ENCODE measurements at regions not wholly inside any gene's neighbourhood (a gene's known extent, or its start where the extent isn't known, plus 50 kb on each side); places are given as distances from the start of the nearest gene placed in this dataset.

DNA sequence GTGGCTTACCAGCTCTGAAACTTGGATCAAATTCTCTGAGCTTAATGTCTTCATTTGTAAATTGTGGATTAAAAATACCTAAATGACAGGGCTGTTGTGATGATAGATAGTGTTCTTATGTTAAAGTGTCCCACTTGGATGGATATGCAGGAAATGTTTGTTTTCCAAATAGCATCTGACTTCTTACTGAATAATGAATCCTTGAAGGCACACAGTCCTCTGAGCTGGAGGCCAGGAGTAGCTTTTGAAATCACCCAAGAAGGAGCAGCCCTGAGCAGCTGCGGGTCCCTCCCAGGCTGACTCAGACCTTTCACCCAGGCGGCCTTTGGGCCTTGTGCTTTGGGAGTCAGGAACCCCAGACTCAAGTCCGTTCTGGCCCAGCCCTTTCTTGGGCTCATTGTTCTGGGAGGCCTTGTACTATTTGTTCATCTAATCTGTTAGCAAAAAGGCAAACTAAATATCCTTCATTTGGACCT, 173.0 kb upstream of the GATA6 start:
- DNase-seq (ENCODE audit: low read depth in 2 of 2) = no peak

DNA sequence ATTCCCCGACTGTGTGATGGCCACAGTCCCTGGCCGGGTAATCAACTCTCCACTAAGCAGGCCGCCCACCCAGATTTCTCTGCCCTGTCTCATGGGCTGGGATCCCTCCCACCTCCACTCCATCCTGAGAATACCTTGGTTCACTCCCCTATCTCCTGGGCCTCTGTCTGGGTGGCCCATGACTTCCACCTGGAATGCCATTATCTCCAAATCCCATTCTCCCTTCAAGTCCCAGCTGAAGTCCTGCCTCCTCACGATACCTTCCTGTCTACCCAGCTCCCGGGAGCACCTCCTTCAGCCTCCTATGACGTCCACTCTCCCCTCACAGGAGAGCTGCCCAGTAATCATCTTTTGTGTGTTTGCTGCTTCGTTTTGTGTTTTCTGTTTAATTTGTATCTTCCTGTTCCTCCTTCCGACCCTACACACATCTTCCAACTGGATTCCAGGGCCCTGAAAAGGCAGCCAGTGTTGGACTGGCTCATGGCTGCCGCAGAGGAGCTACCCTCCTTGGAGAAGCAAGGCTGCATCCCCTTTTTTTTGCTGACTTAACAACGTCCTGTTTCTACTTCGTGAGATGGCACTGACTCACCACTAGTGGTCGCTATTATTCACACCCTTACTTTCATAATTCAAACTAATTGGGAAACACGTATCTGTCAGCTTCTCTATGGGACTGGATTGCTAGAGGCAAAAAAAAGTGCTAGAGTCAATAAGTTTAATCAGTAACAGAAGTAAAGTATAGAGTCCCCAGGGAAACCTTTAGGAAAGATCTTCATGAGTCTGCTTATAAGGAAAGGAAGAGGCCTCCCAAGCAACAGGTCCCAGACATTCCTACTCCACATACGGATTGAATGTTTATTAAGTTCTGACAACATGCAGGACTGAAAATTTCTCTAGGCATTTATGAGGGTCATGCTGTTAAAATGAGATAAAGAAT, 171.9 kb upstream of the GATA6 start:
- DNase-seq (ENCODE audit: low read depth in 2 of 2) = no peak

- DNase-seq (ENCODE audit: low read depth in 2 of 2) = no peak
Observed at GRCh38 chr18:21998486-21998885, 170.9 kb upstream of the GATA6 start.

- no peak for DNase-seq (ENCODE audit: low read depth in 2 of 2)
Observed at GRCh38 chr18:22001912-22002487, 167.4 kb upstream of the GATA6 start.

GRCh38 chr18:22005191-22005841, 164.1 kb upstream of the GATA6 start:
- no peak for DNase-seq (ENCODE audit: low read depth in 2 of 2)

- no peak for DNase-seq (ENCODE audit: low read depth in 2 of 2)
Observed at GRCh38 chr18:22006458-22006857, 162.9 kb upstream of the GATA6 start.

DNA sequence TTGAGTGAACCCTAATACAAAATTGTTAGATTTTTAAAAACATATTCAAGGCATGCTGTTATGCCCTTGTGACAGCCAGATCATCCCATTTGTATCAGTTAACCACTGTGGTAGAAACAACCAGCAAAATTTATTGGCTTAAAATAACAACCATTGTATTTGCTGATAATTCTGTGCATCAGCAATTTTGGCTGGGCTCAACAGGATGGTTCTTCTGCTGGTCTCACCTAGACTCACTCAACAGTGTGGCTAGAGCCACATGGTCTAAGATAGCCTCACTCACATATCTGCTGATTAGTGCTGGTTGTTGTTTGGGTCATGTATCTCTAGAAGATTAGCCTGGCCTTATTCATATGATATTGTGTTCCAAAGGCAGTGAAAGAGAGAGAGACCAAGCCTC, 160.1 kb upstream of the GATA6 start:
- DNase-seq (ENCODE audit: low read depth in 2 of 2) = no peak

GRCh38 chr18:22013993-22014392, 155.4 kb upstream of the GATA6 start:
- no peak for DNase-seq (ENCODE audit: low read depth in 2 of 2)

DNA sequence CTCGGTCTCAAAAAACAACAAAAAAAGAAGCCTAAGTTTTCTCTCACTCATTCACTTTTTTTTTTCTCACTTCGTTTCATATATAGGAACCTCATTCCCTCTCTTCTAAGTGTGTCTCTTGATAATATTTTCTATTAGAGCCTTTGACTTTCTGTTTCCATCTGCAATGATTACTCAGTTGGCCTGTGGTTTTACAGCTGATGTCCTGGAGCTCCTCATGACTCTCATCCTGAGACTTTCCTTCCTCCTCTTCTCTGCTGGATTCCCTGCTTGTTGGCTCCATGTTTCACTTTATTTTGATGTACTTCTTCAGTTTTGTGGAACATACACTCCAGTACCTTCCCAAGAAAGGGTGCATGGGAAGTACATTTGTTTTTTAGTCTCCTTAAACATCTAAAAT, 154.2 kb upstream of the GATA6 start:
- DNase-seq (ENCODE audit: low read depth in 2 of 2) = no peak

- no peak for DNase-seq (ENCODE audit: low read depth in 2 of 2)
Observed at GRCh38 chr18:22018366-22018765, 151.0 kb upstream of the GATA6 start.

- DNase-seq (ENCODE audit: low read depth in 2 of 2) = no peak
Observed at GRCh38 chr18:22019193-22019592, 150.2 kb upstream of the GATA6 start.

DNA sequence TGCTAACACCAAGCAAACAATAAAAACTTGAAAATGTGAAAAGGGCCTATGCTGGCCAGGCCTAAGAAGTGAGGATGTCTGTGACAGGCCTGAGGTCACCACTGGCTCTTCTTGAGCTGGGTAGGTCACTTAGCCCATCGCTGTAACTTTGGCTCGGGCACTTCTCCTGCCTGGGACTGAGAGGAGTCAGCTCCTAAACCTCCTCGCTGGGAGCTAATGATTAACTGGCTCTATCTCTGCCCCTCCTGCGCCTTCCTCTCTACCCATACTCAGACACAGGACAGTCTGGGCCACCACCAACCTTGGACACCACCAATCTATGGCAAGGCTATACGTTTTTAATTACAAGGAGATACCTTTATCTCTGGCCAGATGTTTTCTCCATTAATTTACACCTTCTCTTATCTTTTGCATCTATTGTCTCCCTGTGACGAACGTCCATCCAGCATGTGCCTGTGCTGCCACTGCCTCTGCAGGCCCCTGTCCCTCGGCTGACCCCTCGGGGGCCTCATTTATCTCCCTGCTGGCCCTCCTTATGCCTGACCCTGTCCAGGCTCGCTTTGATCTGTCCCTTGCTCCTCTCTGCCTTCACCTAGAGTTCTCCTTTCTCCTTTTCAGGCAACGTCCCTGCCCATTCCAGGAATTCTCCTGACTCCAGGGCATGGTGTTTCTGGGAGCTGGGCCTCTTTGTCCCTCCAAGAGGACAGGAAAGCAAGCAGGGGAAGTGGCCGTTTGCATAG, 149.1 kb upstream of the GATA6 start:
- no peak for DNase-seq (ENCODE audit: low read depth in 2 of 2)

GRCh38 chr18:22020867-22021370, 148.5 kb upstream of the GATA6 start:
- DNase-seq (ENCODE audit: low read depth in 2 of 2) = no peak

DNA sequence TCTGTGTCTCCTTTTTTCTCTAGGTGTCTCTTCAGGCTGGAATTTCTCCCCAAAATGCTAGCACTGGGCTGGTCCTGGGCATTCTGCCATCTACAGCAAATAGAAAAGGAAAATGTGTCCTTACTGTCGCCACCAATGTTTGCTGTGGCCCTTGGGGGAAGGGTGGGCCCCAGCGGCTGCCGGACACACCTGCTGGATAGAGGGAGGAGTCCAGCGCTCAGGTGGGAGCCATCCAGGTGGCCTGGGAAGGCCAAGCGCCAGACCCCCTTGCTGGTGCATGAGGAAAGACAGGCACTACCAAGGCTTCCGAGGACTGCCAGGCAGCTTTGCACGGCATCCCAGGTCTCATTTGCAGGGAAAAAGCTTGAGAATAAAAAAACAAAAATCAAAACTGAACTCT, 147.7 kb upstream of the GATA6 start:
- DNase-seq (ENCODE audit: low read depth in 2 of 2) = no peak

GRCh38 chr18:22024924-22025323, 144.5 kb upstream of the GATA6 start:
- DNase-seq (ENCODE audit: low read depth in 2 of 2) = no peak

DNA sequence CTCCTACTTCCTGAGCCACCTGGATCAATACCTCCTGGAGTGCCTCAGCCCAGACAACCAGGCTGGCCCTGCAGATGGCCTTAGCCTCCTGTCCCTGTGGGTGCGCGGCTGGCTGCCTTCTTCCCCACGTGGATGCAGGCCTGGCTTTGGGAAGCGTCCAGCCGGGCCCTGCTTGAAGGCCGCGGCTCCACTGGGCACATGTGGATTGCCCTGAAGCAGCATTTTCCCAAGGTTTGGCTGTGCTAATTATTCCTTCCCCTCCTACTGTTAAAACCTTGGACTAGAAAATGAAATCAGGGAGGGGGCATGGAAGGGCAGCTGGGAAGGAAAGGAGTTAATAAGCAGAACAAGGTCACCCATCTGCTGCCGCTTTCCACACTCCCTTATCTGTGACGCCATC, 143.0 kb upstream of the GATA6 start:
- DNase-seq (ENCODE audit: low read depth in 2 of 2) = no peak

GRCh38 chr18:22026889-22027288, 142.5 kb upstream of the GATA6 start:
- no peak for DNase-seq (ENCODE audit: low read depth in 2 of 2)

GRCh38 chr18:22031611-22032010, 137.8 kb upstream of the GATA6 start:
- DNase-seq (ENCODE audit: low read depth in 2 of 2) = no peak

DNA sequence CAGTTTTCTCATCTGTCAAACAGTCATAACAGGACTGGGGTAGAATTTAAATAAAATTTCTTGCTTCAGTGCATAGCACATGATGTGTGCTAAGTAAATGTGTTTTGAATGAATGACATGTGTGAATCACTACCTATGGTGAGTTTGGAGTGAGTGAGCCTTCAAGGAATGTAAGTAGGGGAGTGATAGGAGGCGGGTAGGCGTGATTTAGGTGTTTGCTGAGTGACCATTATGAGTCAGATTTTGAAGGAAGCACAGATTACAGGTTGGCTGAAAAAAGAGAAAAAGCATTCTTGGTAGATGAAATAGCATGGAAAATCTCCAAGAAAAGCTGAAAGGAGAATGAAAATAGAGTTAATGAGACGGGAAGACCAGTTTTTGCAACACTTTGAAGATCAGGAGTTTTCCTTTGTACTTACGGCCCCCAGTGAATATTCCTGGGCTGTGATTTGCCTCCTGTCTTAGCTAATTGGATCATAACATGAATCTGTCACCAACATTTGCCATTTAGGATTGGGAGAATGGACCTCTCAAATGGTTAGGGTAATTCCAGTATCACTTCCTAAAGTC, 136.9 kb upstream of the GATA6 start:
- no peak for DNase-seq (ENCODE audit: low read depth in 2 of 2)

- no peak for DNase-seq (ENCODE audit: low read depth in 2 of 2)
Observed at GRCh38 chr18:22033085-22033484, 136.3 kb upstream of the GATA6 start.

DNA sequence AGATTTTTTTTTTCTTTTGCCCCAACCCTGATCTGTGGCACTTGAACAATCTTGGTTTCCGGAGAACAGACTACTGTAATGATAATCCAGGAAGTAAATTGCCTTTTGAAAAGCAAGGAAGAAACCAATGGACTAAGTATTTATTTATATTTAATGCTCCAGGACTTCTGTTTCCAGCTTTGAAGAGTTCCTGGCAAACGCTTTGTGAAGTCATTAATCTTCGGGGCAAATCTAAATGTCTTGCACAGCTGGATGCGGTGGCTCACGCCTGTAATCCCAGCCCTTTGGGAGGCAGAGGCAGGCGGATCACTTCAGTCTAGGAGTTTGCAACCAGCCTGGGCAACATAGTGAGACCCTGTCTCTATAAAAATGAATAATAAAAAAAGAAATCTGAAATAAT, 135.1 kb upstream of the GATA6 start:
- no peak for DNase-seq (ENCODE audit: low read depth in 2 of 2)

DNA sequence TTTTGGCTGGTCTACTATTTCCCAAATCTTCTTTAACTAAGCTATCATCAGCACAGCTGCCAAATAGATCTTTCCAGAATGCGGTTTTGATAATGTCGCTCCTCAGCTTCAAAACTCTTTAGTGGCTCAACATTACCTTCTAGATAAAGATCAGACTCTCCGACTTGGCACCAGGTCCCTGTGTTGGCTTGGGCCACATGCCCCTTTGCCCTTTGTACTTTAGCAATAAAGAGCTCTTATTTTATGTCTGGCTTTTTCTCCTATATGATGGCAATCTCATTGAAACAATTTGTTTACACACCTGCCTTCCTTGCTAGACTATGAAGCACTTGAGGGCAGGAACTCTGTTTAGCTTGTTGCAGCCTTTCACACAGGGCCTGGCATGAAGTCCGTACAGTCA, 128.9 kb upstream of the GATA6 start:
- DNase-seq (ENCODE audit: low read depth in 2 of 2) = no peak

All from stimulated activated CD4-positive, alpha-beta T cell treated with anti-CD3 and anti-CD28 coated beads, Interleukin-12 subunit alpha, Interleukin-12 subunit beta, amount 100 ng/mL, for 24 hours (primary cell).